ENCODE measurements at regions not wholly inside any gene's neighbourhood (a gene's known extent, or its start where the extent isn't known, plus 50 kb on each side); places are given as distances from the start of the nearest gene placed in this dataset.

DNA sequence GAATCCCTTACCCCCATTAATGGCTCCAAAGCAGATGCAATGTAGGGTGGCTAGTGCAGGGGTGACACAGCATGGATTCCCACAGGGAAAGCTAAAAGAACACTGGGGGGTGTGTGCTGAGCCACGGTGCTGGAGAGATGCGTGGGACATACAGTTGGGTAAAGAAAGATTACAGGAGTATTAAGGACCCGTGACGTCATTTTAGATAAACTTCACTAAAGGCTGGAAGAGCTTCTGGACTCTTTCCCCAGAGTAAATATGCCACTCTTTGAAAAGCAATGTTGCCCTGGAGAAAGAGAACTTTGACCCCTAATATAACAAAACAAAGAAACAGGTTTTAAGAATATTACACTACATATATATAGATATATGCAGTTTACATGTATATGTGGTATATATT lies 481.5 kb upstream of the VSTM2A start:
- TF ChIP-seq, protein P1, sequence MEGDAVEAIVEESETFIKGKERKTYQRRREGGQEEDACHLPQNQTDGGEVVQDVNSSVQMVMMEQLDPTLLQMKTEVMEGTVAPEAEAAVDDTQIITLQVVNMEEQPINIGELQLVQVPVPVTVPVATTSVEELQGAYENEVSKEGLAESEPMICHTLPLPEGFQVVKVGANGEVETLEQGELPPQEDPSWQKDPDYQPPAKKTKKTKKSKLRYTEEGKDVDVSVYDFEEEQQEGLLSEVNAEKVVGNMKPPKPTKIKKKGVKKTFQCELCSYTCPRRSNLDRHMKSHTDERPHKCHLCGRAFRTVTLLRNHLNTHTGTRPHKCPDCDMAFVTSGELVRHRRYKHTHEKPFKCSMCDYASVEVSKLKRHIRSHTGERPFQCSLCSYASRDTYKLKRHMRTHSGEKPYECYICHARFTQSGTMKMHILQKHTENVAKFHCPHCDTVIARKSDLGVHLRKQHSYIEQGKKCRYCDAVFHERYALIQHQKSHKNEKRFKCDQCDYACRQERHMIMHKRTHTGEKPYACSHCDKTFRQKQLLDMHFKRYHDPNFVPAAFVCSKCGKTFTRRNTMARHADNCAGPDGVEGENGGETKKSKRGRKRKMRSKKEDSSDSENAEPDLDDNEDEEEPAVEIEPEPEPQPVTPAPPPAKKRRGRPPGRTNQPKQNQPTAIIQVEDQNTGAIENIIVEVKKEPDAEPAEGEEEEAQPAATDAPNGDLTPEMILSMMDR (IDR thresholded peaks at IDR 0.05 in 2 of 3, conservative IDR thresholded peaks at IDR 0.05 in 1 of 3; ENCODE audit: control insufficient read depth in 2 of 3, extremely low read depth in 1 of 3, insufficient read depth in 1 of 3, low read depth in 3 of 3, low read length in 3 of 3): no peak
- TF ChIP-seq MEF2A (IDR thresholded peaks at IDR 0.05; ENCODE audit: insufficient read depth, low read depth, low read length): no peak
- no peak for TF ChIP-seq SP1 (IDR thresholded peaks at IDR 0.05; ENCODE audit: low read depth, low read length)
- TF ChIP-seq TCF7 (IDR thresholded peaks at IDR 0.05; ENCODE audit: borderline replicate concordance): no peak
- TF ChIP-seq ZNF384 (IDR thresholded peaks at IDR 0.05; ENCODE audit: borderline replicate concordance, low read depth, low read length): no peak
- no peak for TF ChIP-seq HDAC6 (IDR thresholded peaks at IDR 0.05; ENCODE audit: unreplicated experiment)
- no peak for TF ChIP-seq RELA (IDR thresholded peaks at IDR 0.05; ENCODE audit: borderline replicate concordance, partially characterized antibody)
- no peak for TF ChIP-seq SUZ12 (IDR thresholded peaks at IDR 0.05; ENCODE audit: unreplicated experiment)

Measured in GM12878 (cell line).